H7 (cell line): ENCODE measurements at regions not wholly inside any gene's neighbourhood (a gene's known extent, or its start where the extent isn't known, plus 50 kb on each side); places are given as distances from the start of the nearest gene placed in this dataset.
"Not testable (repeated sequence)": the region's sequence is repeated elsewhere in the genome, so short reads cannot be mapped to it uniquely, and the experiment has no call there.

Experiments used
- DNase-seq: peaks from one replicate; pipeline ENCODE4 v3.0.0; 2012
- H3K27me3 ChIP-seq: 2 replicates; pipeline ENCODE4 v1.6.0; 2011; ENCODE audit warnings: mild to moderate bottlenecking, low read length; ENCODE audit not compliant: control insufficient read depth, insufficient read depth
- H3K36me3 ChIP-seq: replicated peaks from 2 replicates; pipeline ENCODE4 v1.5.1; 2011; ENCODE audit warnings: low read length; ENCODE audit not compliant: control insufficient read depth, insufficient read depth
- H3K4me3 ChIP-seq: 2 replicates; pipeline ENCODE4 v1.5.1; 2011; ENCODE audit warnings: low read depth, mild to moderate bottlenecking, control low read depth, low read length, moderate library complexity; ENCODE audit not compliant: insufficient read depth

GRCh38 chr5:19247302-19247701 lies 740.7 kb downstream of the CDH18 start:
- no peak overlapping the region for H3K4me3 ChIP-seq
- no peak for DNase-seq
- H3K36me3 ChIP-seq: no peaks in the 10 kb centered on the region
- no peaks in the 10 kb centered on the region for H3K27me3 ChIP-seq

GRCh38 chr5:19256036-19256435 lies 732.0 kb downstream of the CDH18 start:
- DNase-seq: no peak
- H3K4me3 ChIP-seq: no peak overlapping the region
- H3K27me3 ChIP-seq: no peaks in the 10 kb centered on the region
- H3K36me3 ChIP-seq: no peaks in the 10 kb centered on the region

- DNase-seq: no peak
- no peaks in the 10 kb centered on the region for H3K27me3 ChIP-seq
- H3K4me3 ChIP-seq: no peak overlapping the region
- H3K36me3 ChIP-seq: no peaks in the 10 kb centered on the region
Measured at GRCh38 chr5:19258686-19259085, 729.3 kb downstream of the CDH18 start.

DNA sequence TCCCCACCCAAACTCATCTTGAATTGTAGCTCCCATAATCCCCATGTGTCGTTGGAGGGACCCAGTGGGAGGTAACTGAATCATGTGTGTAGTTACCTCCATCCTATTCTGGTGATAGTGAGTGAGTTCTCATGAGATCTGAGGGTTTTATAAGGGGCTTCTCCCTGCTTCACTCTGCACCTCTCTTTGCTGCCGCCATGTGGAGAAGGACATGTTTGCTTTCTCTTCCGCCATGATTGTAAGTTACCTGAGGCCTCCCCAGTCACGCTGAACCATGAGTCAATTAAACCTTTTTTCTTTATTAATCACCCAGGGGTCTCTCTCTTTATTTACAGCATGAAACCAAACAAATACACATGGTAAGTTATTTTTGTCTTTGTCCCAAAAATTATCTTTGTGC lies 726.1 kb downstream of the CDH18 start:
- Histone ChIP-seq H3K4me3 (no peak overlapping the region), H3K36me3 (no peaks in the 10 kb centered on the region), H3K27me3 (no peaks in the 10 kb centered on the region)
- DNase-seq: no peak

DNA sequence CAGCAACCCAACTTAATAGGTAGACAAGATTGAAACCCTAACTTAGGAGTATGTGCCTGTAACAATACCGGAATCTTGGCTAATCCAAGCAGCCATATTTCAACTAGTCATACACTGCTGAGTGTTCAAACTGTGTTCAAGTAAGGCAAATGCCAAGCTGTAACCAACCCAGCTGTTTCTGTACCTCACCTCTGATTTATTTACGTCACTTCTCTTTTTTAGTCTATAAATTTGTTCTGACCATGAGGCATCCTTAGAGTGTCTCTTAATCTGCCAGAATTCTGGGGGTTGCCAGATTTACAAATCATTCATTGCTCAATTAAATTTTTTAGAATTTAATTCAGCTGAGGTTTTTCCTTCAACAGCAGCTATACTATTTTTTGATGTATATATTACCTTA lies 723.2 kb downstream of the CDH18 start:
- no peaks in the 10 kb centered on the region for H3K27me3 ChIP-seq
- no peak overlapping the region for H3K4me3 ChIP-seq
- no peaks in the 10 kb centered on the region for H3K36me3 ChIP-seq
- no peak for DNase-seq

- Histone ChIP-seq H3K36me3 (no peaks in the 10 kb centered on the region), H3K4me3 (no peak overlapping the region), H3K27me3 (no peaks in the 10 kb centered on the region)
- DNase-seq: no peak
Measured at GRCh38 chr5:19266791-19267190, 721.2 kb downstream of the CDH18 start.

GRCh38 chr5:19270153-19270552 lies 717.8 kb downstream of the CDH18 start:
- no peaks in the 10 kb centered on the region for H3K36me3 ChIP-seq
- no peaks in the 10 kb centered on the region for H3K27me3 ChIP-seq
- no peak overlapping the region for H3K4me3 ChIP-seq
- no peak for DNase-seq

GRCh38 chr5:19274578-19274977 lies 713.4 kb downstream of the CDH18 start:
- Histone ChIP-seq H3K36me3 (no peaks in the 10 kb centered on the region), H3K27me3 (no peaks in the 10 kb centered on the region), H3K4me3 (no peak overlapping the region)
- no peak for DNase-seq

DNA sequence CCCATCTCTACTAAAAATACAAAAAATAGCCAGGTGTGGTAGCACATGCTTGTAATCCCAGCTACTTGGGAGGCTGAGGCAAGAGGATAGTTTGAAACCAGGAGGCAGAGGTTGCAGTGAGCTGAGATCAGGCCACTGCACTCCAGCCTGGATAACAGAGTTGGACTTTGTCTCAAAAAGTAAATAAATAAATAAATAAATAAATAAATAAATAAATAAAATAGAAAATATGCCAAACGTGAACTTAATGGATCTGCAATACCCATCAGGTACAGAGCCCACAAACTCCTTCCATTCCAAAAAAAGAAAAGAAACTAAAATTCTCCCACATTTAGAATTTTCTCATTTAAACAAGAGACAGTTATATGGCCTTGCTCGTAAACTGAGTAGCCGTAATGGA lies 702.7 kb downstream of the CDH18 start:
- Histone ChIP-seq H3K27me3 (no peaks in the 10 kb centered on the region), H3K36me3 (no peaks in the 10 kb centered on the region; the same call in 1 of the 2 replicates), H3K4me3 (no peak overlapping the region)
- no peak for DNase-seq

DNA sequence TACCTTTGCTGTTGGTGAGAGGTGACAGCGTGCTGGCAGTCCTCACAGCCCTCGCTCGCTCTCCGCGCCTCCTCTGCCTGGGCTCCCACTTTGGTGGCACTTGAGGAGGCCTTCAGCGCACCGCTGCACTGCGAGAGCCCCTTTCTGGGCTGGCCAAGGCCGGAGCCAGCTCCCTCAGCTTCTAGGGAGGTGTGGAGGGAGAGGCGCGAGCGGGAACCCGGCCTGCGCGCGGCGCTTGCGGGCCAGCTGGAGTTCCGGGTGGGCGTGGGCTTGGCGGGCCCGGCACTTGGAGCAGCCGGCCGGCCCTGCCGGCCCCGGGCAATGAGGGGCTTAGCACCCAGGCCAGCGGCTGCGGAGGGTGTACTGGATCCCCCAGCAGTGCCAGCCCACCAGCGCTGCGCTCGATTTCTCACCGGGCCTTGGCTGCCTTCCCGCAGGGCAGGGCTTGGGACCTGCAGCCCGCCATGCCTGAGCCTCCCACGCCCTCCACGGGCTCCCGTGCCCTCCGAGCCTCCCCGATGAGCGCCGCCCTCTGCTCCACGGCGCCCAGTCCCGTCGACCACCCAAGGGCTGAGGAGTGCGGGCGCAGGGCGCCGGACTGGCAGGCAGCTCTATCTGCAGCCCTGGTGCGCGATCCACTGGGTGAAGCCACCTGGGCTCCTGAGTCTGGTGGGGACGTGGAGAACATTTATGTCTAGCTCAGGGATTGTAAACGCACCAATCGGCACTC lies 700.3 kb downstream of the CDH18 start:
- H3K36me3 ChIP-seq, DNase-seq, H3K27me3 ChIP-seq, H3K4me3 ChIP-seq: not testable (repeated sequence)

DNA sequence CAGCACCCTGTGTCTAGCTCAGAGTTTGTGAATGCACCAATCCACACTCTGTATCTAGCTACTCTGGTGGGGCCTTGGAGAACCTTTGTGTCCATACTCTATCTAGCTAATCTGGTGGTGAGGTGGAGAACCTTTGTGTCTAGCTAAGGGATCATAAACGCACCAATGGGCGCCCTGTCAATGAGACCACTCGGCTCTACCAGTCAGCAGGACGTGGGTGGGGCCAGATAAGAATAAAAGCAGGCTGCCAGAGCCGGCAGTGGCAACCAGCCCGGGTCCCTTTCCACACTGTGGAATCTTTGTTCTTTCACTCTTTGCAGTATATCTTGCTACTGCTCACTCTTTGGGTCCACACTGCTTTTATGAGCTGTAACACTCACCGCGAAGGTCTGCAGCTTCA lies 699.7 kb downstream of the CDH18 start:
- DNase-seq, H3K4me3 ChIP-seq, H3K36me3 ChIP-seq, H3K27me3 ChIP-seq: not testable (repeated sequence)

DNA sequence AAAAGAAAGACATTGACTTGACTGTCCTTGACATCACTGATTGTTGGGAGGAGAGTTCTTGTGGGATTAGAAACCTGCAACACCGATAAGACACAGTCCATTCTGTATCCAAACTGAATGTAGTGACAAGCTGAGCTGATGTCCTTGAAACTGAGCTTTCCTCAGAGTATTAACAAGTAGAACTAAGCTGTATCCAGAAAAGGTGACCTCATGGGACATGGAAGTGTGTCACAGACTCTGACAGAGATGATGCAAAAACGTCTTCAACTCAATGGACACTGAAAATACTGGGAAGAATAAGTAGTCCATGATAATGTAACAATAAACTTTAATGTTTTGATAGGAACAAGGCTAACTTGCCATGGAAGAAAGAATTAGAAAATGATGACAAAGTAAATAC lies 690.1 kb downstream of the CDH18 start:
- no peaks in the 10 kb centered on the region for H3K36me3 ChIP-seq
- no peak overlapping the region for H3K4me3 ChIP-seq
- DNase-seq: no peak
- H3K27me3 ChIP-seq: no peaks in the 10 kb centered on the region

GRCh38 chr5:19301271-19301670 lies 686.7 kb downstream of the CDH18 start:
- Histone ChIP-seq H3K27me3 (no peaks in the 10 kb centered on the region), H3K36me3 (no peaks in the 10 kb centered on the region), H3K4me3 (no peak overlapping the region)
- DNase-seq: no peak

GRCh38 chr5:19314840-19315239 lies 673.2 kb downstream of the CDH18 start:
- Histone ChIP-seq H3K36me3 (no peaks in the 10 kb centered on the region), H3K4me3 (no peak overlapping the region), H3K27me3 (no peaks in the 10 kb centered on the region)
- DNase-seq: no peak

DNA sequence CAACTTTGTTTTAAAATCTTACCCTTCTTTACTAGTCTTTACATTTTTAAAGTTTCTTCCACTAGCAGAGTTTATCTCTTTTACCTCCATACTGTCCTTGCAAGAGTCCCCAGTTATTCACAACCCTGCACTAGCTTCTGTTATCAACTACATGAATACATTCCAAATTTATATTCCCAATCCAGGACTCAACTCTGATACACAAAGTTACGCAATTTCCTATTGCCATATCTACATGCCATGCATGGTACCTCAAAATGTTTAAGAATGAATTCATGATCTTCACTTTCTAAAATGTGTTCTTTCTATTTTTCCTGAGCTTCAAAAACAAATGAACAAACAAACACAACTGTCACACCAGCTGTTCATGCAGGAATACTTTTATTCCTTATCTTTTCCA lies 668.7 kb downstream of the CDH18 start:
- DNase-seq: no peak
- no peaks in the 10 kb centered on the region for H3K36me3 ChIP-seq
- no peak overlapping the region for H3K4me3 ChIP-seq
- H3K27me3 ChIP-seq: no peaks in the 10 kb centered on the region
